Cerebellar cortex (tissue), 1 donor: ENCODE measurements at regions not wholly inside any gene's neighbourhood (a gene's known extent, or its start where the extent isn't known, plus 50 kb on each side); places are given as distances from the start of the nearest gene placed in this dataset.

Source experiments
- DNase-seq: peaks from one replicate; pipeline ENCODE4 v3.0.0-alpha.2; 2015; ENCODE audit warnings: low spot score

GRCh38 chr2:830419-831224, 120.0 kb upstream of the SNTG2 start:
- DNase-seq: no peak

- no peak for DNase-seq
These were observed 121.6 kb upstream of the SNTG2 start for GRCh38 chr2:829047-829446.

GRCh38 chr2:824954-825353, 125.7 kb upstream of the SNTG2 start:
- no peak for DNase-seq

GRCh38 chr2:824524-824923, 126.1 kb upstream of the SNTG2 start:
- no peak for DNase-seq

- no peak for DNase-seq
These were observed 129.1 kb upstream of the SNTG2 start for GRCh38 chr2:821546-821945.

GRCh38 chr2:819601-820000, 131.0 kb upstream of the SNTG2 start:
- no peak for DNase-seq

- DNase-seq: no peak
These were observed 131.5 kb upstream of the SNTG2 start for GRCh38 chr2:819121-819520.

- no peak for DNase-seq
These were observed 133.2 kb upstream of the SNTG2 start for GRCh38 chr2:817336-818015.

GRCh38 chr2:816278-816677, 134.4 kb upstream of the SNTG2 start:
- DNase-seq: no peak

- peak; percentile 20 for DNase-seq
These were observed 133.2 kb upstream of the TMEM18 start for GRCh38 chr2:810397-810796.

GRCh38 chr2:807300-807699, 130.1 kb upstream of the TMEM18 start:
- no peak for DNase-seq

GRCh38 chr2:805664-806063, 128.5 kb upstream of the TMEM18 start:
- no peak for DNase-seq

GRCh38 chr2:797993-798392, 120.8 kb upstream of the TMEM18 start:
- no peak for DNase-seq

- DNase-seq: peak; percentile 6
These were observed 120.3 kb upstream of the TMEM18 start for GRCh38 chr2:797556-797955.

GRCh38 chr2:796141-796985, 119.2 kb upstream of the TMEM18 start:
- DNase-seq: no peak

GRCh38 chr2:795531-796041, 118.4 kb upstream of the TMEM18 start:
- peak; percentile 2 for DNase-seq

GRCh38 chr2:794554-795241, 117.5 kb upstream of the TMEM18 start:
- peak; percentile 98 for DNase-seq

- no peak for DNase-seq
These were observed 116.0 kb upstream of the TMEM18 start for GRCh38 chr2:793236-793635.

- peak; percentile 48 for DNase-seq
These were observed 115.5 kb upstream of the TMEM18 start for GRCh38 chr2:792687-793086.

- no peak for DNase-seq
These were observed 113.5 kb upstream of the TMEM18 start for GRCh38 chr2:790634-791245.

- no peak for DNase-seq
These were observed 112.9 kb upstream of the TMEM18 start for GRCh38 chr2:790081-790480.
